Liver (tissue), 8 donors: ENCODE measurements at regions not wholly inside any gene's neighbourhood (a gene's known extent, or its start where the extent isn't known, plus 50 kb on each side); places are given as distances from the start of the nearest gene placed in this dataset.

ENCODE experiments used
- DNase-seq: peaks from one replicate; pipeline ENCODE4 v3.0.0-alpha.2; 2017; ENCODE audit warnings: low spot score
- H3K27ac ChIP-seq, 2 donors: one replicate each; pipeline ENCODE4 v1.7.0; 2013; ENCODE audit warnings: inconsistent platforms in 2 of 2, low read length in 2 of 2, control low read depth in 1 of 2, low read depth in 1 of 2, mild to moderate bottlenecking in 1 of 2
- H3K27me3 ChIP-seq, 4 donors: one replicate each; pipeline versions ENCODE4 v1.6.1 to v1.7.0; 2013; ENCODE audit warnings: low read length in 3 of 4, inconsistent platforms in 1 of 4, mild to moderate bottlenecking in 1 of 4, moderate library complexity in 1 of 4; ENCODE audit not compliant: control insufficient read depth in 4 of 4, insufficient read depth in 4 of 4
- H3K36me3 ChIP-seq, 4 donors: one replicate each; pipeline versions ENCODE4 v1.6.1 to v1.7.0; 2013; ENCODE audit warnings: low read length in 3 of 4, mild to moderate bottlenecking in 3 of 4, low read depth in 1 of 4, moderate library complexity in 1 of 4; ENCODE audit not compliant: control insufficient read depth in 4 of 4, insufficient read depth in 3 of 4
- H3K4me1 ChIP-seq, 4 donors: one replicate each; pipeline versions ENCODE4 v1.6.1 to v1.7.0; 2013; ENCODE audit warnings: low read length in 3 of 4, mild to moderate bottlenecking in 3 of 4, moderate library complexity in 1 of 4; ENCODE audit not compliant: control insufficient read depth in 4 of 4, insufficient read depth in 4 of 4
- H3K4me3 ChIP-seq, 3 donors: one replicate each; pipeline versions ENCODE4 v1.6.1 to v1.7.0; 2013; ENCODE audit warnings: low read length in 3 of 3, control low read depth in 1 of 3, low read depth in 1 of 3, mild to moderate bottlenecking in 1 of 3
- H3K9ac ChIP-seq, 2 donors: one replicate each; pipeline ENCODE4 v1.7.0; 2013; ENCODE audit warnings: low read length in 2 of 2, mild to moderate bottlenecking in 2 of 2, moderate library complexity in 2 of 2, control low read depth in 1 of 2, low read depth in 1 of 2
- H3K9me3 ChIP-seq, 4 donors: one replicate each; pipeline versions ENCODE4 v1.6.1 to v1.7.0; 2013; ENCODE audit warnings: low read length in 3 of 4; ENCODE audit not compliant: control insufficient read depth in 4 of 4
- ATF3 ChIP-seq: IDR thresholded peaks from 2 replicates; pipeline ENCODE4 v1.6.1; 2016; ENCODE audit warnings: antibody characterized with exemption
- CTCF ChIP-seq: fragments of 150-350 bp; IDR thresholded peaks from 2 replicates; pipeline ENCODE4 v1.5.1; 2017; ENCODE audit warnings: improper control_type of control experiment, low read depth, low read length; ENCODE audit not compliant: missing input control
- EGR1 ChIP-seq, 2 donors: IDR thresholded peaks; 2 replicates each; pipeline ENCODE4 v1.6.1; 2016 to 2018; ENCODE audit warnings: antibody characterized with exemption in 2 of 2, low read depth in 2 of 2
- FOXA1 ChIP-seq: IDR thresholded peaks from 2 replicates; pipeline ENCODE4 v1.6.1; 2016; ENCODE audit warnings: antibody characterized with exemption
- FOXA2 ChIP-seq: IDR thresholded peaks from 2 replicates; pipeline ENCODE4 v1.6.1; 2016; ENCODE audit warnings: antibody characterized with exemption
- GABPA ChIP-seq, 2 donors: IDR thresholded peaks in 1 of 2; conservative IDR thresholded peaks in 1 of 2; 2 replicates each; pipeline ENCODE4 v1.6.1; 2016; ENCODE audit warnings: antibody characterized with exemption in 2 of 2, mild to moderate bottlenecking in 1 of 2, moderate library complexity in 1 of 2
- HNF4A ChIP-seq, 2 donors: conservative IDR thresholded peaks; 2 replicates each; pipeline ENCODE4 v1.6.1; 2016; ENCODE audit warnings: antibody characterized with exemption in 2 of 2, mild to moderate bottlenecking in 2 of 2
- HNF4G ChIP-seq: IDR thresholded peaks from 2 replicates; pipeline ENCODE4 v1.6.1; 2016; ENCODE audit warnings: antibody characterized with exemption
- JUND ChIP-seq, 2 donors: IDR thresholded peaks; 2 replicates each; pipeline ENCODE4 v1.6.1; 2016; ENCODE audit warnings: antibody characterized with exemption in 2 of 2
- NR2F2 ChIP-seq: IDR thresholded peaks from 2 replicates; pipeline ENCODE4 v1.6.1; 2016; ENCODE audit warnings: antibody characterized with exemption
- RAD21 ChIP-seq, 2 donors: IDR thresholded peaks; 2 replicates each; pipeline ENCODE4 v1.6.1; 2016; ENCODE audit warnings: antibody characterized with exemption in 2 of 2, mild to moderate bottlenecking in 2 of 2
- RXRA ChIP-seq, 2 donors: IDR thresholded peaks; 2 replicates each; pipeline ENCODE4 v1.6.1; 2017 to 2018; ENCODE audit warnings: antibody characterized with exemption in 2 of 2, mild to moderate bottlenecking in 1 of 2
- SP1 ChIP-seq: IDR thresholded peaks from 2 replicates; pipeline ENCODE4 v1.6.1; 2018; ENCODE audit warnings: antibody characterized with exemption, mild to moderate bottlenecking
- TAF1 ChIP-seq: conservative IDR thresholded peaks from 2 replicates; pipeline ENCODE4 v1.6.1; 2016; ENCODE audit warnings: antibody characterized with exemption, mild to moderate bottlenecking
- YY1 ChIP-seq: IDR thresholded peaks from 2 replicates; pipeline ENCODE4 v1.6.1; 2016; ENCODE audit warnings: antibody characterized with exemption, mild to moderate bottlenecking
- ZBTB33 ChIP-seq: IDR thresholded peaks from 2 replicates; pipeline ENCODE4 v1.6.1; 2016; ENCODE audit warnings: antibody characterized with exemption
- WGBS: extraction: QIAGEN DNeasy Blood & Tissue Kit; methylation state at CpG from one replicate; pipeline ENCODE4 v1.1.7; 2013; 5-methylcytosine and 5-hydroxymethylcytosine counted together
- TF ChIP-seq, protein P1 (sequence below): IDR thresholded peaks from 2 replicates; pipeline ENCODE4 v1.6.1; 2016; ENCODE audit warnings: antibody characterized with exemption
- donor health status: healthy.
- donor health status: healthy.
- donor health status: healthy.
- donor health status: healthy.
- donor health status: healthy.

- Histone ChIP-seq H3K36me3 (no peaks in the 10 kb centered on the region), H3K9ac (no peak overlapping the region), H3K27ac (no peak overlapping the region), H3K27me3 (no peaks in the 10 kb centered on the region), H3K9me3 (no peaks in the 10 kb centered on the region), H3K4me3 (no peak overlapping the region), H3K4me1 (no peaks in the 10 kb centered on the region)
- DNase-seq = no peak
- TF ChIP-seq RXRA (IDR thresholded peaks at IDR 0.05) (no peak), YY1 (no peak), HNF4G (no peak), NR2F2 (no peak), CTCF (no peak), EGR1 (IDR thresholded peaks at IDR 0.05; ENCODE audit: low read depth in 2 of 2) (no peak), HNF4A (conservative IDR thresholded peaks at IDR 0.05) (no peak), ATF3 (no peak)
- 74% methylated on average over 1 of the region's 1 CpG for WGBS
These were observed 1265.0 kb upstream of the ALCAM start for GRCh38 chr3:104101736-104102135.

DNA sequence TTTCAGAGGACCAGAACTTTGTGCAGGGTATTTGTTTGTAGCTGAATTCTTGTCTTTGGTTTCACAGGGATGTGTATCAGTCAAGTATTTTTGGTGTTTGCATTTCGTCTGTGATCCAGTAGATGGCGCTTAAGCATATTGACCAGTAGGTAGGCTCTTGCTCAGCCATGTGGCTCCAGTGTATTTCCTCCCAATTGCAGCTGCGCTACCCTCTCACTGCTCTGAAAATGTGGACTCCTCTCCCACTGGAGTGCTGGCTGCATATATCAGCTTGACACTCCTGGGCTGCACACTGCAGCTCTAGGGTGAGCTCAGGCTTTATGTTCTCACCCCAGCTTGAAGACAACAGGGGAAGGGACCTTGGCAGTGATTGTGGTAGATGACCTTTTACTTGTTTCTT, 1264.3 kb upstream of the ALCAM start:
- no peaks in the 10 kb centered on the region for H3K27me3 ChIP-seq
- no peaks in the 10 kb centered on the region for H3K4me1 ChIP-seq
- no peak overlapping the region for H3K4me3 ChIP-seq
- 8% methylated on average over 3 of the region's 3 CpGs for WGBS
- no peak for DNase-seq
- H3K9me3 ChIP-seq = no peaks in the 10 kb centered on the region
- TF ChIP-seq JUND (IDR thresholded peaks at IDR 0.05) (no peak), TAF1 (no peak), FOXA1 (peak; percentile 89), RAD21 (IDR thresholded peaks at IDR 0.05) (peak; percentile 90 to 94), FOXA2 (peak; percentile 93), HNF4A (conservative IDR thresholded peaks at IDR 0.05) (no peak), CTCF (peak; percentile 64), YY1 (no peak)
- TF ChIP-seq, protein P1, sequence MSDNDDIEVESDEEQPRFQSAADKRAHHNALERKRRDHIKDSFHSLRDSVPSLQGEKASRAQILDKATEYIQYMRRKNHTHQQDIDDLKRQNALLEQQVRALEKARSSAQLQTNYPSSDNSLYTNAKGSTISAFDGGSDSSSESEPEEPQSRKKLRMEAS = peak; percentile 22
- H3K27ac ChIP-seq = no peak overlapping the region
- no peak overlapping the region for H3K9ac ChIP-seq
- H3K36me3 ChIP-seq = no peaks in the 10 kb centered on the region

DNA sequence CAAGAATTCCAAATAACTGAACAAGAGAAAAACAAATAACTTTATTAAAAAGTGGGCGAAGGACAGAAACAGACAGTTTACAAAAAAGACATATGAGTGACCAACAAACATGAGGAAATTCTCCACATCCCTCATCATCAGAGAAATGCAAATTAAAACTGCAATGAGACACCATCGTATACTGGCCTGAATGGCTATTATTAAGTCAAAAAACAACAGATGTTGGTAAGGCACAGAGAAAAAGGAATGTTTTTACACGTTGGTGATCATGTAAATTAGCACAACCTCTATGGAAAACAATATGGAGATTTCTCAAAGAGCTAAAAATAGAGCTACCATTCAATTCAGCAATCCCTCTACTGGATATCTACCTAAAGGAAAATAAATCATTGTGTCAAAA, 1260.4 kb upstream of the ALCAM start:
- no peak overlapping the region for H3K4me3 ChIP-seq
- no peak overlapping the region for H3K27ac ChIP-seq
- WGBS = 71% methylated on average over 3 of the region's 3 CpGs
- no peaks in the 10 kb centered on the region for H3K36me3 ChIP-seq
- no peak overlapping the region for H3K9ac ChIP-seq
- H3K27me3 ChIP-seq = no peaks in the 10 kb centered on the region
- H3K4me1 ChIP-seq = no peaks in the 10 kb centered on the region
- no peaks in the 10 kb centered on the region for H3K9me3 ChIP-seq
- DNase-seq = no peak
- no peak for TF ChIP-seq FOXA2
- TF ChIP-seq CTCF = no peak
- TF ChIP-seq EGR1 (IDR thresholded peaks at IDR 0.05; ENCODE audit: low read depth in 2 of 2) = no peak
- TF ChIP-seq ATF3 = no peak
- no peak for TF ChIP-seq GABPA (IDR thresholded peaks at IDR 0.05 in 1 of 2, conservative IDR thresholded peaks at IDR 0.05 in 1 of 2)
- no peak for TF ChIP-seq YY1
- no peak for TF ChIP-seq RXRA (IDR thresholded peaks at IDR 0.05)
- no peak for TF ChIP-seq ZBTB33
- TF ChIP-seq FOXA1 = no peak
- TF ChIP-seq NR2F2 = no peak
- TF ChIP-seq HNF4G = no peak
- no peak for TF ChIP-seq JUND (IDR thresholded peaks at IDR 0.05)
- no peak for TF ChIP-seq SP1
- TF ChIP-seq TAF1 = no peak
- TF ChIP-seq, protein P1 = no peak
